Lower lobe of right lung (tissue), 2 donors: ENCODE measurements at regions not wholly inside any gene's neighbourhood (a gene's known extent, or its start where the extent isn't known, plus 50 kb on each side); places are given as distances from the start of the nearest gene placed in this dataset.
A peak's percentile ranks its signal among the peaks of the same experiment; 100 is the strongest.

ENCODE experiments used
- ATAC-seq, 2 donors: fragments of 200-7000 bp; cut with Tn5 transposase; one replicate each; pipeline ENCODE4 v1.9.1; 2020 to 2022; ENCODE audit warnings: mild to moderate bottlenecking in 2 of 2, moderate library complexity in 2 of 2
- DNase-seq: peaks from one replicate; pipeline ENCODE4 v3.0.0-alpha.2; 2020
- H3K27ac ChIP-seq: fragments of 200-600 bp; one replicate; pipeline ENCODE4 v1.8.0; 2022
- H3K27me3 ChIP-seq: fragments of 200-600 bp; one replicate; pipeline ENCODE4 v1.8.0; 2022; ENCODE audit warnings: low read depth
- H3K36me3 ChIP-seq: fragments of 200-600 bp; one replicate; pipeline ENCODE4 v1.8.0; 2022; ENCODE audit warnings: mild to moderate bottlenecking
- H3K4me1 ChIP-seq: fragments of 200-600 bp; one replicate; pipeline ENCODE4 v1.8.0; 2022
- H3K4me3 ChIP-seq: fragments of 200-600 bp; one replicate; pipeline ENCODE4 v1.8.0; 2022; ENCODE audit warnings: mild to moderate bottlenecking
- H3K9me3 ChIP-seq: fragments of 200-600 bp; one replicate; pipeline ENCODE4 v1.8.0; 2022
- CTCF ChIP-seq: fragments of 200-600 bp; IDR thresholded peaks from one replicate; pipeline ENCODE4 v1.8.0; 2022; ENCODE audit warnings: antibody characterized with exemption, mild to moderate bottlenecking
- intact Hi-C: fragments of 100-400 bp; cut with DNase I; formaldehyde crosslinking; loops from one replicate; pipeline ENCODE4 v1.11.0; 2022
- donor health status: DM: no; HTN: yes; CAD: no; lungs with severe emphysema.

- no peak overlapping the region for H3K27ac ChIP-seq
- no peaks in the 10 kb centered on the region for H3K36me3 ChIP-seq
- DNase-seq (no peak), ATAC-seq (no peak)
- H3K4me1 ChIP-seq: no peaks in the 10 kb centered on the region
- no peaks in the 10 kb centered on the region for H3K9me3 ChIP-seq
- no peak overlapping the region for H3K4me3 ChIP-seq
- no peaks in the 10 kb centered on the region for H3K27me3 ChIP-seq
- no peak for TF ChIP-seq CTCF
- intact Hi-C loops: no loop called here
These were observed 407.2 kb upstream of the CCL2 start for GRCh38 chr17:33847900-33848299.

- no peak for TF ChIP-seq CTCF
- Histone ChIP-seq H3K4me1 (no peaks in the 10 kb centered on the region), H3K36me3 (no peaks in the 10 kb centered on the region), H3K27ac (no peak overlapping the region), H3K4me3 (no peak overlapping the region), H3K27me3 (no peaks in the 10 kb centered on the region), H3K9me3 (no peaks in the 10 kb centered on the region)
- intact Hi-C loops: no loop called here
- DNase-seq (no peak), ATAC-seq (no peak)
These were observed 406.7 kb upstream of the CCL2 start for GRCh38 chr17:33848433-33848832.

- H3K27ac ChIP-seq: no peak overlapping the region
- DNase-seq (no peak), ATAC-seq (no peak)
- intact Hi-C loops: no loop called here
- H3K4me3 ChIP-seq: no peak overlapping the region
- no peaks in the 10 kb centered on the region for H3K36me3 ChIP-seq
- no peaks in the 10 kb centered on the region for H3K9me3 ChIP-seq
- peaks cover 4% of the 10 kb centered on the region for H3K27me3 ChIP-seq
- no peak for TF ChIP-seq CTCF
- H3K4me1 ChIP-seq: no peaks in the 10 kb centered on the region
These were observed 400.5 kb upstream of the CCL2 start for GRCh38 chr17:33854596-33854995.

- Histone ChIP-seq H3K27ac (no peak overlapping the region), H3K36me3 (no peaks in the 10 kb centered on the region), H3K27me3 (peaks cover 4% of the 10 kb centered on the region), H3K4me3 (no peak overlapping the region), H3K4me1 (no peaks in the 10 kb centered on the region), H3K9me3 (no peaks in the 10 kb centered on the region)
- ATAC-seq (no peak), DNase-seq (no peak)
- TF ChIP-seq CTCF: no peak
- intact Hi-C loops: no loop called here
These were observed 397.0 kb upstream of the CCL2 start for GRCh38 chr17:33858121-33858520.

- intact Hi-C loops: no loop called here
- Histone ChIP-seq H3K27me3 (peaks cover 4% of the 10 kb centered on the region), H3K4me3 (no peak overlapping the region), H3K27ac (no peak overlapping the region), H3K4me1 (no peaks in the 10 kb centered on the region), H3K36me3 (no peaks in the 10 kb centered on the region), H3K9me3 (no peaks in the 10 kb centered on the region)
- DNase-seq: no peak
- peak in 1 of 2 donors; percentile 19 for ATAC-seq
- TF ChIP-seq CTCF: no peak
These were observed 396.4 kb upstream of the CCL2 start for GRCh38 chr17:33858682-33859081.
